ENCODE measurements at regions not wholly inside any gene's neighbourhood (a gene's known extent, or its start where the extent isn't known, plus 50 kb on each side); places are given as distances from the start of the nearest gene placed in this dataset.
A peak's percentile ranks its signal among the peaks of the same experiment; 100 is the strongest.

GRCh38 chr5:27172693-27173092 is 134.3 kb upstream of the CDH9 start:
- H3K9me3 ChIP-seq (ENCODE audit: low read depth), result no peaks in the 10 kb centered on the region
- no peaks in the 10 kb centered on the region for H3K4me1 ChIP-seq (ENCODE audit: low read depth)
- no peak for TF ChIP-seq CTCF (IDR thresholded peaks at IDR 0.05; ENCODE audit: low read depth, low read length)
- no peaks in the 10 kb centered on the region for H3K27me3 ChIP-seq
- DNase-seq (ENCODE audit: low read depth in 1 of 2, low spot score in 1 of 2), result no peak
- H3K27ac ChIP-seq, result no peak overlapping the region
- no peak overlapping the region for H3K4me3 ChIP-seq
- no peaks in the 10 kb centered on the region for H3K36me3 ChIP-seq

- H3K4me3 ChIP-seq, result no peak overlapping the region
- no peak overlapping the region for H3K27ac ChIP-seq
- H3K36me3 ChIP-seq, result no peaks in the 10 kb centered on the region
- H3K27me3 ChIP-seq, result no peaks in the 10 kb centered on the region
- TF ChIP-seq CTCF (IDR thresholded peaks at IDR 0.05; ENCODE audit: low read depth, low read length), result no peak
- no peaks in the 10 kb centered on the region for H3K4me1 ChIP-seq (ENCODE audit: low read depth)
- no peak for DNase-seq (ENCODE audit: low read depth in 1 of 2, low spot score in 1 of 2)
- no peaks in the 10 kb centered on the region for H3K9me3 ChIP-seq (ENCODE audit: low read depth)
Measured at GRCh38 chr5:27171761-27172261, 133.4 kb upstream of the CDH9 start.

- Histone ChIP-seq H3K27ac (no peak overlapping the region), H3K36me3 (no peaks in the 10 kb centered on the region), H3K4me3 (no peak overlapping the region), H3K27me3 (no peaks in the 10 kb centered on the region), H3K4me1 (ENCODE audit: low read depth) (no peaks in the 10 kb centered on the region), H3K9me3 (ENCODE audit: low read depth) (no peaks in the 10 kb centered on the region)
- peak in 1 of 2 donors; percentile 2 for DNase-seq (ENCODE audit: low read depth in 1 of 2, low spot score in 1 of 2)
- TF ChIP-seq CTCF (IDR thresholded peaks at IDR 0.05; ENCODE audit: low read depth, low read length), result no peak
Measured at GRCh38 chr5:27158775-27159174, 120.4 kb upstream of the CDH9 start.

- no peaks in the 10 kb centered on the region for H3K36me3 ChIP-seq
- no peaks in the 10 kb centered on the region for H3K9me3 ChIP-seq (ENCODE audit: low read depth)
- TF ChIP-seq CTCF (IDR thresholded peaks at IDR 0.05; ENCODE audit: low read depth, low read length), result no peak
- H3K4me1 ChIP-seq (ENCODE audit: low read depth), result no peaks in the 10 kb centered on the region
- no peak for DNase-seq (ENCODE audit: low read depth in 1 of 2, low spot score in 1 of 2)
- no peak overlapping the region for H3K27ac ChIP-seq
- H3K27me3 ChIP-seq, result no peaks in the 10 kb centered on the region
- no peak overlapping the region for H3K4me3 ChIP-seq
Measured at GRCh38 chr5:27158171-27158570, 119.8 kb upstream of the CDH9 start.

- Histone ChIP-seq H3K27me3 (no peaks in the 10 kb centered on the region), H3K9me3 (ENCODE audit: low read depth) (no peaks in the 10 kb centered on the region), H3K27ac (no peak overlapping the region), H3K4me1 (ENCODE audit: low read depth) (no peaks in the 10 kb centered on the region), H3K36me3 (no peaks in the 10 kb centered on the region), H3K4me3 (no peak overlapping the region)
- no peak for TF ChIP-seq CTCF (IDR thresholded peaks at IDR 0.05; ENCODE audit: low read depth, low read length)
- DNase-seq (ENCODE audit: low read depth in 1 of 2, low spot score in 1 of 2), result no peak
Measured at GRCh38 chr5:27144456-27144855, 106.1 kb upstream of the CDH9 start.

GRCh38 chr5:27140831-27141230 is 102.4 kb upstream of the CDH9 start:
- TF ChIP-seq CTCF (IDR thresholded peaks at IDR 0.05; ENCODE audit: low read depth, low read length), result no peak
- Histone ChIP-seq H3K4me1 (ENCODE audit: low read depth) (no peaks in the 10 kb centered on the region), H3K27ac (no peak overlapping the region), H3K9me3 (ENCODE audit: low read depth) (no peaks in the 10 kb centered on the region), H3K36me3 (no peaks in the 10 kb centered on the region), H3K4me3 (no peak overlapping the region), H3K27me3 (no peaks in the 10 kb centered on the region)
- DNase-seq (ENCODE audit: low read depth in 1 of 2, low spot score in 1 of 2), result no peak

Measured in cardiac muscle cell (in vitro differentiated cells and primary cell).